ENCODE measurements at regions not wholly inside any gene's neighbourhood (a gene's known extent, or its start where the extent isn't known, plus 50 kb on each side); places are given as distances from the start of the nearest gene placed in this dataset.
"Not testable (repeated sequence)": the region's sequence is repeated elsewhere in the genome, so short reads cannot be mapped to it uniquely, and the experiment has no call there.

GRCh38 chr2:40957508-40957907 is 505.6 kb upstream of the SLC8A1 start:
- no peak for DNase-seq

- no peak for DNase-seq
These were observed 510.1 kb upstream of the SLC8A1 start for GRCh38 chr2:40962026-40962425.

GRCh38 chr2:40964509-40965250 is 512.8 kb upstream of the SLC8A1 start:
- DNase-seq, result no peak

GRCh38 chr2:40967451-40967850 is 515.6 kb upstream of the SLC8A1 start:
- DNase-seq, result no peak

GRCh38 chr2:40975151-40975550 is 523.3 kb upstream of the SLC8A1 start:
- no peak for DNase-seq

- DNase-seq, result no peak
These were observed 545.5 kb upstream of the SLC8A1 start for GRCh38 chr2:40997362-40997761.

- no peak for DNase-seq
These were observed 548.5 kb upstream of the SLC8A1 start for GRCh38 chr2:41000374-41000773.

- DNase-seq, result peak; percentile 75
These were observed 549.0 kb upstream of the SLC8A1 start for GRCh38 chr2:41000906-41001305.

- DNase-seq, result no peak
These were observed 552.8 kb upstream of the SLC8A1 start for GRCh38 chr2:41004700-41005099.

- DNase-seq, result no peak
These were observed 568.5 kb upstream of the SLC8A1 start for GRCh38 chr2:41020358-41020757.

- no peak for DNase-seq
These were observed 572.9 kb upstream of the SLC8A1 start for GRCh38 chr2:41024816-41025215.

GRCh38 chr2:41026613-41027012 is 574.7 kb upstream of the SLC8A1 start:
- DNase-seq, result no peak

GRCh38 chr2:41027095-41027494 is 575.2 kb upstream of the SLC8A1 start:
- DNase-seq, result no peak

- DNase-seq, result no peak
These were observed 579.4 kb upstream of the SLC8A1 start for GRCh38 chr2:41031282-41031681.

- no peak for DNase-seq
These were observed 580.8 kb upstream of the SLC8A1 start for GRCh38 chr2:41032715-41033114.

GRCh38 chr2:41033127-41033526 is 581.2 kb upstream of the SLC8A1 start:
- DNase-seq, result no peak

GRCh38 chr2:41038408-41038807 is 586.5 kb upstream of the SLC8A1 start:
- DNase-seq, result no peak

GRCh38 chr2:41039750-41040149 is 587.9 kb upstream of the SLC8A1 start:
- DNase-seq, result not testable (repeated sequence)

GRCh38 chr2:41040782-41041520 is 589.1 kb upstream of the SLC8A1 start:
- no peak for DNase-seq

GRCh38 chr2:41042343-41042742 is 590.5 kb upstream of the SLC8A1 start:
- no peak for DNase-seq

GRCh38 chr2:41061356-41061755 is 609.5 kb upstream of the SLC8A1 start:
- DNase-seq, result no peak

- no peak for DNase-seq
These were observed 610.4 kb upstream of the SLC8A1 start for GRCh38 chr2:41062336-41062735.

GRCh38 chr2:41066168-41066567 is 614.3 kb upstream of the SLC8A1 start:
- no peak for DNase-seq

GRCh38 chr2:41068740-41069139 is 616.9 kb upstream of the SLC8A1 start:
- peak; percentile 49 for DNase-seq

GRCh38 chr2:41078341-41078740 is 626.5 kb upstream of the SLC8A1 start:
- DNase-seq, result no peak
